Mesenchymal stem cell (in vitro differentiated cells and primary cell): ENCODE measurements at regions not wholly inside any gene's neighbourhood (a gene's known extent, or its start where the extent isn't known, plus 50 kb on each side); places are given as distances from the start of the nearest gene placed in this dataset.
A peak's percentile ranks its signal among the peaks of the same experiment; 100 is the strongest.

Experiments
- DNase-seq: peaks from one replicate; pipeline ENCODE4 v3.0.0-alpha.2; 2013
- H2AFZ ChIP-seq: one replicate; pipeline ENCODE4 v1.6.1; 2013; ENCODE audit warnings: low read depth, mild to moderate bottlenecking, control low read depth, inconsistent platforms, low read length, moderate library complexity
- H2AK5ac ChIP-seq: 2 replicates; pipeline ENCODE4 v1.6.1; 2013; ENCODE audit warnings: low read length, moderate library complexity, mild to moderate bottlenecking, inconsistent platforms; ENCODE audit not compliant: severe bottlenecking
- H2BK120ac ChIP-seq: one replicate; pipeline ENCODE4 v1.6.1; 2013; ENCODE audit warnings: low read depth, mild to moderate bottlenecking, inconsistent platforms, low read length, moderate library complexity
- H2BK12ac ChIP-seq, 2 experiments: one replicate each; pipeline ENCODE4 v1.6.1; 2013; ENCODE audit warnings: inconsistent platforms in 2 of 2, low read length in 2 of 2, mild to moderate bottlenecking in 2 of 2, moderate library complexity in 2 of 2, control low read depth in 1 of 2
- H2BK15ac ChIP-seq: one replicate; pipeline ENCODE4 v1.6.1; 2013; ENCODE audit warnings: mild to moderate bottlenecking, low read depth, inconsistent platforms; ENCODE audit not compliant: poor library complexity, severe bottlenecking
- H2BK5ac ChIP-seq: 2 replicates; pipeline ENCODE4 v1.6.1; 2013; ENCODE audit warnings: low read depth, mild to moderate bottlenecking, low read length, control low read depth, inconsistent platforms; ENCODE audit not compliant: poor library complexity, severe bottlenecking
- H3K14ac ChIP-seq, 2 experiments: one replicate each; pipeline ENCODE4 v1.6.1; 2013; ENCODE audit warnings: inconsistent platforms in 2 of 2, low read length in 2 of 2, control low read depth in 1 of 2, mild to moderate bottlenecking in 1 of 2, moderate library complexity in 1 of 2
- H3K18ac ChIP-seq, 2 experiments: one replicate each; pipeline ENCODE4 v1.6.1; 2013; ENCODE audit warnings: inconsistent platforms in 2 of 2, low read length in 2 of 2, control low read depth in 1 of 2, low read depth in 1 of 2, mild to moderate bottlenecking in 1 of 2
- H3K23ac ChIP-seq, 2 experiments: one replicate each; pipeline ENCODE4 v1.6.1; 2013; ENCODE audit warnings: inconsistent platforms in 2 of 2, low read length in 2 of 2, mild to moderate bottlenecking in 2 of 2, moderate library complexity in 2 of 2, control low read depth in 1 of 2
- H3K27ac ChIP-seq: 2 replicates; pipeline ENCODE4 v1.5.1; 2013; ENCODE audit warnings: mild to moderate bottlenecking, moderate library complexity, low read length, control low read depth, inconsistent platforms; ENCODE audit not compliant: poor library complexity, severe bottlenecking
- H3K27me3 ChIP-seq, 2 experiments: 2 replicates each; pipeline versions ENCODE4 v1.6.1 to v1.7.0; 2013; ENCODE audit warnings: low read length in 2 of 2, mild to moderate bottlenecking in 2 of 2, moderate library complexity in 2 of 2, control low read depth in 1 of 2, inconsistent platforms in 1 of 2; ENCODE audit not compliant: control insufficient read depth in 1 of 2, insufficient read depth in 1 of 2
- H3K36me3 ChIP-seq, 2 experiments: 2 replicates each; pipeline versions ENCODE4 v1.6.1 to v1.7.0; 2013; ENCODE audit warnings: low read length in 2 of 2, control low read depth in 1 of 2, inconsistent platforms in 1 of 2, low read depth in 1 of 2, mild to moderate bottlenecking in 1 of 2; ENCODE audit not compliant: insufficient read depth in 2 of 2, control insufficient read depth in 1 of 2
- H3K4ac ChIP-seq, 2 experiments: one replicate each; pipeline ENCODE4 v1.6.1; 2013; ENCODE audit warnings: inconsistent platforms in 2 of 2, low read length in 2 of 2, mild to moderate bottlenecking in 2 of 2, moderate library complexity in 2 of 2, control low read depth in 1 of 2, low read depth in 1 of 2
- H3K4me1 ChIP-seq: 2 replicates; pipeline ENCODE4 v1.6.1; 2013; ENCODE audit warnings: low read depth, low read length, control low read depth; ENCODE audit not compliant: control insufficient read depth, insufficient read depth
- H3K4me2 ChIP-seq: 2 replicates; pipeline ENCODE4 v1.6.1; 2013; ENCODE audit warnings: low read length, mild to moderate bottlenecking, inconsistent platforms; ENCODE audit not compliant: poor library complexity, severe bottlenecking
- H3K4me3 ChIP-seq, 2 experiments: 2 replicates each; pipeline versions ENCODE4 v1.5.1 to v1.7.0; 2013; ENCODE audit warnings: low read length in 2 of 2, mild to moderate bottlenecking in 2 of 2, control low read depth in 1 of 2, low read depth in 1 of 2; ENCODE audit not compliant: insufficient read depth in 1 of 2
- H3K79me1 ChIP-seq: replicated peaks from 2 replicates; pipeline ENCODE4 v1.6.1; 2013; ENCODE audit warnings: mild to moderate bottlenecking, control low read depth, low read length, inconsistent platforms; ENCODE audit not compliant: poor library complexity, severe bottlenecking
- H3K9ac ChIP-seq: 2 replicates; pipeline ENCODE4 v1.7.0; 2013; ENCODE audit warnings: mild to moderate bottlenecking, low read length, moderate library complexity
- H3K9me3 ChIP-seq: 2 replicates; pipeline ENCODE4 v1.7.0; 2013; ENCODE audit warnings: mild to moderate bottlenecking, low read length; ENCODE audit not compliant: control insufficient read depth
- H4K8ac ChIP-seq: one replicate; pipeline ENCODE4 v1.6.1; 2013; ENCODE audit warnings: inconsistent platforms, mild to moderate bottlenecking, low read length, moderate library complexity
- H4K91ac ChIP-seq: one replicate; pipeline ENCODE4 v1.6.1; 2013; ENCODE audit warnings: mild to moderate bottlenecking, low read length, inconsistent platforms
- WGBS: methylation state at CpG from one replicate; pipeline ENCODE4 v1.1.7; 2013; ENCODE audit warnings: mixed read lengths; 5-methylcytosine and 5-hydroxymethylcytosine counted together

DNA sequence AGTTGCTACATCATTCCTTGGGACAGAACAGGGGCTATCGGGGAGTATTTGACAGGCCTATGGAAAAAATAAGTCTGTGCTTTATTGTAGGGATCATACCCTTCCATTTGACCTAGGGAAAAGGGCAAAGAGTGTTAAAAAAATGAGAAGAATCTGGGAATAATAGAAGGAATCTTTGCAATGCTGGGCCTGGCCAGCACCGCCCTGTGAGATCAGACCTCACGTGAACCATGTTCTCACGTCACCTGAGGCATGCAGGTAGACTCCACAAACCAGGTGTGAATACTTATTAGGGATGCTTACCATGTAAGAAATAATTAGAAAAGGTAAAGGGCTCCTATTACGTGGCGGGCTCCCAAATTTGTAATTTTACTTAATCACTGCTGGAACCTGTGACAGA, 177.5 kb upstream of the GATA6 start:
- Histone ChIP-seq H3K4ac (no peak overlapping the region), H4K91ac (no peak overlapping the region), H2BK5ac (no peak overlapping the region), H4K8ac (no peak overlapping the region), H3K18ac (no peak overlapping the region), H3K27ac (no peak overlapping the region), H3K4me1 (no peaks in the 10 kb centered on the region), H2AK5ac (no peak overlapping the region), H3K27me3 (peaks cover 0 to 27% of the 10 kb centered on the region in 2 experiments), H3K9me3 (no peaks in the 10 kb centered on the region), H2AFZ (no peak overlapping the region), H3K36me3 (no peaks in the 10 kb centered on the region), H2BK15ac (no peak overlapping the region), H3K23ac (no peak overlapping the region), H3K79me1 (no peaks in the 10 kb centered on the region), H2BK120ac (no peak overlapping the region), H3K4me2 (no peak overlapping the region), H3K9ac (no peak overlapping the region), H3K4me3 (no peak overlapping the region), H3K14ac (no peak overlapping the region), H2BK12ac (no peak overlapping the region)
- 74% methylated on average over 6 of the region's 6 CpGs for WGBS
- DNase-seq, result no peak

GRCh38 chr18:21996351-21996826, 173.0 kb upstream of the GATA6 start:
- Histone ChIP-seq H4K8ac (peak overlapping the region; percentile 21), H3K4me1 (peaks cover 1% of the 10 kb centered on the region), H3K14ac (no peak overlapping the region), H3K27me3 (peaks cover 0 to 8% of the 10 kb centered on the region in 2 experiments), H3K36me3 (no peaks in the 10 kb centered on the region), H4K91ac (no peak overlapping the region), H3K9ac (no peak overlapping the region), H3K4ac (no peak overlapping the region), H2AK5ac (no peak overlapping the region), H3K79me1 (no peaks in the 10 kb centered on the region), H3K18ac (no peak overlapping the region), H3K4me3 (no peak overlapping the region), H2BK120ac (no peak overlapping the region), H2BK5ac (no peak overlapping the region), H2AFZ (no peak overlapping the region), H3K4me2 (no peak overlapping the region), H3K27ac (no peak overlapping the region), H3K9me3 (no peaks in the 10 kb centered on the region), H2BK15ac (no peak overlapping the region), H2BK12ac (no peak overlapping the region), H3K23ac (no peak overlapping the region)
- 77% methylated on average over 2 of the region's 3 CpGs for WGBS
- no peak for DNase-seq

GRCh38 chr18:21997207-21998143, 171.9 kb upstream of the GATA6 start:
- DNase-seq, result peak; percentile 63
- 62% methylated on average over 12 of the region's 14 CpGs for WGBS
- H3K27ac ChIP-seq, result no peak overlapping the region

GRCh38 chr18:21998486-21998885, 170.9 kb upstream of the GATA6 start:
- H2AFZ ChIP-seq, result no peak overlapping the region
- no peak overlapping the region for H2BK15ac ChIP-seq
- H3K4me1 ChIP-seq, result peaks cover 1% of the 10 kb centered on the region
- H3K23ac ChIP-seq, result no peak overlapping the region
- H3K79me1 ChIP-seq, result no peaks in the 10 kb centered on the region
- no peak overlapping the region for H3K18ac ChIP-seq
- no peak overlapping the region for H3K14ac ChIP-seq
- no peak overlapping the region for H3K4ac ChIP-seq
- no peak overlapping the region for H3K27ac ChIP-seq
- H2AK5ac ChIP-seq, result no peak overlapping the region
- H2BK12ac ChIP-seq, result no peak overlapping the region
- H4K8ac ChIP-seq, result no peak overlapping the region
- H3K9ac ChIP-seq, result no peak overlapping the region
- H2BK120ac ChIP-seq, result no peak overlapping the region
- DNase-seq, result no peak
- H3K27me3 ChIP-seq, result peaks cover 0 to 1% of the 10 kb centered on the region in 2 experiments
- H3K4me2 ChIP-seq, result no peak overlapping the region
- no peak overlapping the region for H3K4me3 ChIP-seq
- no peak overlapping the region for H4K91ac ChIP-seq
- WGBS, result 83% methylated on average over 8 of the region's 9 CpGs
- H2BK5ac ChIP-seq, result no peak overlapping the region
- no peaks in the 10 kb centered on the region for H3K36me3 ChIP-seq
- no peaks in the 10 kb centered on the region for H3K9me3 ChIP-seq

More at GRCh38 chr18:21997207-21998143, 171.9 kb upstream of the GATA6 start:
- Histone ChIP-seq H3K79me1 (no peaks in the 10 kb centered on the region), H2BK120ac (no peak overlapping the region), H3K18ac (peak overlapping the region; percentile 48 to 56), H4K8ac (peak overlapping the region; percentile 4), H4K91ac (no peak overlapping the region), H3K36me3 (no peaks in the 10 kb centered on the region), H3K4ac (no peak overlapping the region), H3K9ac (no peak overlapping the region), H3K14ac (peak overlapping the region in 1 of 2 experiments; percentile 47), H2BK5ac (no peak overlapping the region), H3K27me3 (peaks cover 0 to 6% of the 10 kb centered on the region in 2 experiments), H3K4me1 (peaks cover 1% of the 10 kb centered on the region), H3K9me3 (no peaks in the 10 kb centered on the region), H2BK15ac (no peak overlapping the region), H2AFZ (no peak overlapping the region), H3K4me3 (no peak overlapping the region), H3K4me2 (no peak overlapping the region), H2BK12ac (peak overlapping the region in 1 of 2 experiments; percentile 55), H3K23ac (no peak overlapping the region), H2AK5ac (peak overlapping the region; percentile 41)
